Stimulated activated CD4-positive, alpha-beta T cell treated with anti-CD3 and anti-CD28 coated beads, Interleukin-15, amount 100 ng/mL, for 48 hours (primary cell): ENCODE measurements at regions not wholly inside any gene's neighbourhood (a gene's known extent, or its start where the extent isn't known, plus 50 kb on each side); places are given as distances from the start of the nearest gene placed in this dataset.
"Not testable (repeated sequence)": the region's sequence is repeated elsewhere in the genome, so short reads cannot be mapped to it uniquely, and the experiment has no call there.

Experiments used
- DNase-seq, 2 donors: peaks; one replicate each; pipeline ENCODE4 v3.0.0-alpha.2; 2020; ENCODE audit warnings: low read depth in 2 of 2

DNA sequence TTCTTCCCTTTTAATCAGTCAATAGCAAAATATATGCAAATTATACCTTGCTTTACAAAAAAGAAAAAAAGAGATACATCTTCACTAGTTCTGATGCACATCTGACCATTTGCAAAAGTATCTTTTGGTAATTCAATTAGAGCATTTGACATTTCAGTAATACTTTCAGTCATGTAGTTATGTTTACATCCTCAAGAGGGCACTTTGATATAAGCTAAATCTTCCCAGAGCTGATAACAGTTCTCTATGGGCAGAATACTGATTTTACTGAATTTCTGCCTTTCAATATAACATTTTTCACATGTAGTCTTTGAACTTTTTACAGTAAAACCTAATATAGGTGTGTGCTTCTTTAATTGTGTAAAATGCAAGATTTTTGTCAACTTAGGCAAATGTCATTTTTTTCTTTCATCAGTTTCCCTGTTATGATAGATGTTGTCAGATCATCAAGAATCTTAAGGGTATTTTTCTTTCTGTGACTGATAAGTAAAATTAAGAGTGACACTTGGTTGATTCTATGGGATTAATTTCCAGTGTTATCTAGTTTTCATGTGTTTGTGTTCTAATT, 703.5 kb upstream of the SEMA3D start:
- no peak for DNase-seq

DNA sequence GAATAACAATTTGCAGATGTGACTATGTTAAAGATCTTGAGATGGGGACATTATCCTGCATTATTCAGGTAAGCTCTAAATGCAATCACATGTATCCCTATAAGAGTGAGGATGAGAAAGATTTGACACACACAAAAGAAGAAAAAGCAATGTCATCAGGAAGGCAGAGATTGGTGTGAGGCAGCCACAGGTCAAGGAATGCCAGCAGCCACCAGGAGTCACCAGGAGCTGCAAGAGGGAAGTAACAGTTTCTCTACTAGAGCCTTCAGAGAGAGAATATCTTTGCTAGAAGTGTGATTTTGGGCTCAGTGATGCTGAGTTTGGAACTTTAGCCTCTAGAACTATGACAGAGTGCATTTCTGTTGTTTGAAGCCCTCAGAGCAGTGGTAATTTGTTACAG, 700.3 kb upstream of the SEMA3D start:
- DNase-seq, result no peak

DNA sequence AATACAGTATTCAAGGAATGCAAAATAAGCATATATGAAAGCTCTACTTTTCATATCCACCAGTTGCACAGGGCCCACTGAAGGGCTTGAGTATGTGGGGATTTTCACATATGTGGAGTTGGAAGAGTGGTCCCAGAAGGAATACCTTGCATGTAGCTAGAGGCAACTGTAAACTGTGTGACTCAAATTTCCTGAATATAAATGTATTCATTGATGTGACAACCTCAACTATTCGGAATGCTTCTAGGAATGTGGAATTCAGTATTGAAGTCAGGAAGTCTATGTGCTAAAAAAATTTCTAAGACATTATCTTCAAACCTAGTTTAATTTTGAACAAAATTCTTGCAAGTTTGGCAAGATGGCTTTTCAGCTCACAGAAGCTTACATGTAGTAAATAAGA, 695.5 kb upstream of the SEMA3D start:
- DNase-seq, result no peak

DNA sequence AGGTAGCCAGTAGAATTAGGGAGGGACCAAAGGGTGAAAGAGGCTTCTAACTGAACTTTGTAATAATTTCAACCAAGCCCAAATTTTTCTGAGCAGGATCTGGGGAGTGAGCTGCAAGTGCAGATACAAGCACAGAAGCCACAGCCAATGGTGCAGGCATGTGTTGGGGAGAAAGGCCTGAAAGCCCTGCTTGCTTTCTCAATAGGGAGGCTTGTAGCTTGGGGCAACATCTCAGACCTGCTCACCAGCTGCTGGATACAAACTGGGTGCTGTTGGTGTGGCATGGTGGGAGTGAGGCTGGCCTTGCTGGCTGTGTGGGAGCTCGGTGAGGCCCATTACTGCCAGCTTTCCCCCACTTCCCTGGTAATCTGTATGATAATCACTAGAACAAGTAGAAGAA, 688.5 kb upstream of the SEMA3D start:
- DNase-seq, result no peak

DNA sequence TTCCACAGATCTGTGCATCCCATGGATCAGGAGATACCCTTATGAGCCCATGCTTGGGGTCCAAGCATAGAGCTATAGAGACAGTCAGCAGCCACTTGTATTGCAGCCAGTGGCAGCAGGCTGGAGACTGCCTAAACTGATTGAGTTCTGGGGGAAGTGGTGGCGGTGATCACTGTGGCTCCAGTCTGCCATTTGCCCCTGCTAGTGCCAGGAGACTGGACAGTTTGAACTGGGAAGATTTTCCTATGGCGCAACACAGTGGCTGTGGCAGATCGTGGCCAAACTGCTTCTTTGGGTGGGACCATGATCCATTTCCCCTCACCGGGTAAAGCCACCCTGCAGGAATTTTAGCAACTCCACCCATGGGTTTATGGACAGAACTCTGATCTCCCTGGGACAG, 679.7 kb upstream of the SEMA3D start:
- no peak for DNase-seq

DNA sequence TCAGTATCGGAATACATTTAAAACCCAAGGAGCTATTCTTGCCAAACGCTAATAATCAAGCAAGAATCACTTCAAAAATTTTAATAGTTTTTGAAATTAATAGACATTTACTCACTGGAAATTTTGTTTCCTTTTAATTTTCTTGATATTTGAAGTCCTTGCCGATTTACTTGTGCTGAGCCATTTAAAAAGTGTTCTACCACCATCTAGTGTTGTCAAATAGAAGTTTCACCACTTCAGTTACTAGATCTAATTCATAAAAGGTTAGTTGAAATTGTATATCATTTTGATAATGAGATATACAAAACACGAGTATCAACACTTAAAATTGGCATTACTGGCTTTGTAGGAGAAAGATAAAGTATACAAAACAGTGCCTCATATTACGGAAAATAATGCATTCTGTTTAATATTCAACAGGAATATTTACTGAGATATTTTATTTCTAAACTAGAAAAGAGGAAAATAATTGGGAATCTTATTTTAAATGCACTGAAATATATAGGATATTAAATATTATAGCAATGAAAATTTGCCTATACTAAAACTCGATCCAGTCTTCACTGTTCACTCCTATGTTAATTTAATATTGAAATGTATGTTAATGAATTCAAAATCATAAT, 664.8 kb upstream of the SEMA3D start:
- DNase-seq, result no peak

DNA sequence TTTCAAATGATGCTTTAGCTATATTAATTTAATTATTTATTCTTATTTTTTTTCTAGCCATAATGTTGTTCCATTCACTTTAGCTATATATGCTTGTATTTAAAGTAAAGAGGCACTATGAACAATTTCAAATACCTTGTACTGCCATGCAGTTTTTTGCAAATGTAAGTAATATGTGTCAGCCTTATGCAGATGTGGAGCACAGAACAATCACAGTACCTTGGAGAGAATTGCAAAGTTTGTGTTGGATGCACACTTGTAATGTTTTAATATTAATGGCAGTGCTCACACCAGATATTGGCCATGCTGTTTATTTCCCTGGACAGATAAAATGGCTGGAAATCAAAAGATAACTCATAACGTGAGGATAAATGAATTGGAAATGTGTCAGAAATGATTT, 663.5 kb upstream of the SEMA3D start:
- DNase-seq, result no peak

DNA sequence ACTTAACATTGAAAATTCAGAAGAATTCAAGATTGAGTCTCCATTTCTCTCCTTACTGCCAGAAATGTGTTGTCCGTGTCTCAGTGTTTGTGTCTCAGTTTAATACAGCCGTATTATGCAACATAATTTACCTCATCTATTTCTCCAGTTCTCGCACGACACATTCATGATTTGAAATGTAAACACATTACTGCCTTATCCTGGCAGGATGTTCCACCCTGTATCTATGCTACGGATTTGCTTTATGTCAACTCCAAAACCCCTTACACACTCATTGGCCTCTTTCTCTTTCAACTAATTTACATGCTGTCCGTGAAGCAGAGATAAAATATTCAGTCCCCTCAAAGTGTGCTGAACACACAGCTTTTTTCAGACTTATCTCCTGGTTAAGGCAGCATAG, 653.7 kb upstream of the SEMA3D start:
- DNase-seq, result no peak

DNA sequence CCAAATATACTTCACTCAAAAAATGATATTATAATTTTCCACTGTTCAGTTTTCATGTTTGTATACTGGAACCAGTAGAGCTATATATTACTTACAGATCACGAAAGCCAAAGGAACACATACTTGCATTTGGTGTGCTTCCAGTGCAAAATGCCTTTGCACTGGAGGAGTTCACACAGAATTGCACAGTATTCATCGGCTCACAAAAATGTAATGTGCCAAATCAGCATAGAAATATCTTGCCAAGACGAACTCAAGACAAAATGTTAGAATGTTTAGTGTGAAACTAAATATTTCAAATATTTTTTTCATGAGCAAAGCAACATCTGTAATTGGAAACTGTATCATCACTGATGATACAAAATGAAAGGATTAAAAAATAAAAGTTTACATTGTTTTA, 646.2 kb upstream of the SEMA3D start:
- DNase-seq, result no peak

DNA sequence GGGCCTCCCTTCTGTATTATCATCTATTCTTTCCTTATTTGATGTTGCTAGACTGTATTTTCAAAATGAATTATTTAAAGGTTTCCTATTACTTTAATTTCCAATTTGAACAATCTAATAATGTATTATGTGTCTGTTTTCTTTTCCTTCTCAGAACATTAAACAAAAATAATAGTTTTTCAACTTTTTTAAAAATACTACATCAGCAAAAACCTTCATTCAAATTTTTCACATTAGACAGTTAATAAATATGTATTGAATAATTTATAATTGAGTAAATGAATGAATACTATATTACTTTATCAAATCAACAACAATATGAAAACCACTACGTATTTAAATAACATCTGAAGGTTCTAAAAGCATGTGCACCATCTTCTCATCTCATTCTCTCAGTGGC, 644.1 kb upstream of the SEMA3D start:
- DNase-seq, result no peak

DNA sequence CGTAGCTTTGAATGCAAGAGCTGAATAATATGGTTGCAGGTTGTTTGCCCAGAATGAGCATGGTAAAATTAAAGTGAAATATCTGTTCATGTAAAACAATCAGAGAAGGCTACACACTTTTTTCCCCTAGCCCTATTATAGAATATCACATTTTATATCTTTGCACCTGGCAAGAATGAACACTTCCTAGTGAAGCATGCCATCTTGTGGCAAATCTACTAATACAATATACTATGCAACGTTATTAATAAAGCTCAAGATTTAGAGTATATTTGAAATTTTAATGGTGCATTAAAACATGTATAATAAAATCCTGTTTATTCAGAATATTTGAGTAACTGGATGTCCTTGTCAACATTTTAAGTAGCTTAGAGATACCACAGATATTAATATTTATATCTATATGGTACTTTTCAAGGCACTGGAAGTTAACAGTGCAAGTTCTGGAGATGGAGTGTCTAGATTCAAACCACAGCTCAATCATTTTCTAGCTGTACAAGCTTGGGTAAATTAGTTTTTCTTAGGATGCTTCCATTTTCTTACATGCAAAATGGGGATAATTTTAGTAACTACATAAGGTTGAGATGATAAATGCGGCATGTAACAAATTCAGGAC, 643.1 kb upstream of the SEMA3D start:
- no peak for DNase-seq

DNA sequence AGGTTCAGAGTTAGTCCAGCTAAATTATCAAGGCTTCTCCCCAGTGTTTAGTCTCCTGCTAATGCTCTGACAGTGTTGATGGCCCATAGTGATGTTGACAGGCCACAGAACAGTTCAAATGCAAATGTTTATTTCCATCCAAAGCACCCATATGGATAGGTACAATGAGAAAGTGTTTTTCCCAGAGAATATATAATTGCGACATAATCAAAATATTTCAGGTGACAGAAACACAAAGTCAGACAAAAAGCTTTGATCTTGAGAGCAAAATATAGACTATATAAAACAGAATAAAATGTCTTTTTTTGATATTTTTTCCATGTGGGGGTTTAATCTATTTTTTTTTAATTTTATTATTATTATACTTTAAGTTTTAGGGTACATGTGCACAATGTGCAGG, 642.3 kb upstream of the SEMA3D start:
- DNase-seq, result no peak

DNA sequence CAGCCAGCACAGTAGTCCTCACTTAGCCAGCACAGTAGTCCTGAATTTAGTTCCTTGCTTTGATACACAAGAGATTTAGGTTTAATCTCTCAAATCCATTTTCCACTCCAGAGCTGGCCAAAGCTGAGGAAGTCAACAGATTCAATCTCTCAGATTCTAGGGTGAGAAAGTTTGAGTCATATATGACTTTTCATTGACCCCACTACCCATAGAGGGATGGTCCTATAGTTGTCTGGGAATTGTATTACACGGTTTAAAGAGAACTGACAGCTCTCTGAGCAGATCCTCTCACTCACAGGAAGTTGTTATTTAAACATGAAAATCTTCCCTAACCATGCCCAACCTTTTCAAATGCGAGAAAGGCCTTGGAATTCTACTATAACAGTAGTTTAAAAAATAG, 641.8 kb upstream of the SEMA3D start:
- no peak for DNase-seq

DNA sequence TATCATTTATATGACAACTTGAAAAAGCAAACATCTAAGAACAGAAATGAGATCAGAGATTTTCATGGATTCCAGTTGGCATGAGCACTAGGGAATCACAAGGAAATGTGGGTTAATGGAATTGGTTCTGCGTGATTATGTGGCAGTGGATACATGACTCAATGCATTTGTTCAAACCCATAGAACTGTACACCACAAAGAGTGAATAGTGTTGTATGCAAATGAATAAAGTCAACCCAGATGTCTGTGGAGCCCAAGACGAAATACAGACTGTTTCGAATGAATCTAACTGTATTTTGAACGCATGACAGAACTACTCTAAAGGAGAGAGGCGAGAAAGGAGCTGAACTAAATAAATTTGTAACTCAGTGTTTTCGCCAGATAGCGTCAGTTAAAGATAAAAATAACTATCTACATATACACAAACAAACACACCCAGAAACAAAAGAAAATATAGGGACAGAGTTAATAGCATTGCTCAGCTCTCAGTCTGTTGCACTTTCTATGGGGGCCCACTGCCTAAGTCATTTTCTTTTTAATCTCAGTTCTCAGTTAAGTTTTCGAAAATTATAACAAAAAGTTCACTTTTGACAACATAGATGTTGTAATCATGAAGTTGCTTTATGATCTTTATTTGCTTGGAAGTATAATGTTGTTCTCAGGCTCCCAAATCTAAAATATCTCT, 636.7 kb upstream of the SEMA3D start:
- no peak for DNase-seq

DNA sequence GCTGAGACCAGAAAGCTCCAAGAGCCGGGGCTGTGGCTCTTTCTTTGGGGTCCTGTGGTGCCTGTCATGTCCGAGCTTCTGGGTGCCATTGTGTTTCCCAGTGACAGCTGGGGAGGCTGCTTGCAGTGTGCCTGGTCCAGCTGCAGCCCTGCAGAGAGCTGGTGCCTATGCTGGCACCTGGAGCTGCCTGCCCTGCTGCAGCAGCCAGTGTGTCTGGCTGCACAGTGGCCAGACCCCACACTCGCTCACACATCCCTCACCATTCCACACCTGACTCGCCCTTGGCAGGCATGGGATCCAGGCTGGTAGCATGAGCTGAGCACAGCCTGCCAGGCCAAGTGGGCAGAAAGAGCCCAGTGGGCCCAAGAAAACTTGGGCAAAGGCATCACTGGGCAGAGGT, 635.1 kb upstream of the SEMA3D start:
- no peak for DNase-seq

DNA sequence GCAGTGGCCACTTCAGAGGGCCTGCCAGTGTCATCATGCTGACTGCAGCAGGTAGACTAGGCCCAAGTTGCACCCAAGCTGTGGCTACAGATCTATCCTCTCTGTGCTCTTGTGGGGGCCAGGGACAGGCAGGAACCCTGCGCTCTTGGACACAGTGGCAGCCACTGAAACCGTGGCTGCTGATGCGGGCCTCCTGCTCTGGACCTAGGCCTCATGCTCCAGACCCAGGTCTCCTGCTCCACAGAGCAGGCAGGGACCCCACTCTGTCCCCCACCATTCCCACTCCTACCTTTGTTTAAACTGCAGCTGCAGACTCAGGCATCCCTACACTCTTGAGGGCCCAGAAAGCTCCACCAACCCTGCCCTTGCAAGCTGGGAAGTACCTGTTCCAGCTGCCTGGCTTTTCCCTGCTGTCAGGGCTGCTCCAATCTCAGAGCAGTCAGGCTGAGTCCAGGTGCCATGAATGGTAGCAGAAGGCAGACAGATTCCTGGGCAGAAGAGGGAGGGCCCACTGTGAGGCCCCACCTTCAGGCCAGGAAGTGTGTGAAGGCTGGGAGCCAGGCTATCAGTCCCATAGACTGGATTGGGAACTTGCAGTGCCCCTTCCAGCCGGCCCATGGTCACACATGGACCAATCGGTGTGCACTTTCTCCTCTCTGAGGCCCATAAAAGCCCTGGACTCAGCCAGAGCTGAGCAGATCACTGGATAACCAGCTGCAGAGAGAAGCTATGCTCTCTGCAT, 634.0 kb upstream of the SEMA3D start:
- DNase-seq, result no peak

DNA sequence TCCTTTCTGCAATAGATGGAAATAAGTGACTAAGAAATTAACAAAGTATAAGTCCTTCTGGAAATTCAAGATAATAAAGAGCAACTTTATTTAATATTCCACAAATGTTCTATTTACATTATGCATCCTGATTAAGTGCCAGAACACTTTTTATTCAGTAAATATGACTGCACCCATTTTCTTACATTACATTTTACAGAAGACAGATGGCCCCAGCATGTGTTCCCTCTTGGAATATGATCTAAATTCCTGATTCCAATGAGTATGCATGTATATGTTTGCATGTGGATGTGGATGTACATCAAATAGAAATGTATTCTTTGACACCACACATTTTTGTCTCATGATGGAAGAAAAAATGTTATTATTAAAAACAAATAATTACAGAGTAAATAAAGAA, 628.7 kb upstream of the SEMA3D start:
- DNase-seq, result no peak

DNA sequence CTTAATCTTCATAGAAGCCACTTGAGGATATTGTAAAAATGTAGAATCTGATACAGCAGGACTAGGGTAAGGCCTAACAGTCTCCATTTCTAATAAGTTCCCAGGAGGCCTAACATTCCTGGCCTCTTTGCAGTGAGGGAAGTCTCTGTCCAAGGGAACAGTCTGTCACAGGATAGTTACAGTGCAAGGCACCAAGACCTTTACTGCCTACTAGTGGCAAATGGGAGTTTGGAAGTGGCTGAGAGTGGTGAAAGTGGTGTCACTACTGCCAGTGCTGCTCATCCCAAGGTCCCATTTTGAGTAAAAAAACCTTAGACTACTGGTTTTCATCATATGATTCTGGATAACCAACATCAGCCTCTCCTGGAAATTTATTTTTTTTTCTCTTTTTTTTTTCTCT, 619.5 kb upstream of the SEMA3D start:
- no peak for DNase-seq

DNA sequence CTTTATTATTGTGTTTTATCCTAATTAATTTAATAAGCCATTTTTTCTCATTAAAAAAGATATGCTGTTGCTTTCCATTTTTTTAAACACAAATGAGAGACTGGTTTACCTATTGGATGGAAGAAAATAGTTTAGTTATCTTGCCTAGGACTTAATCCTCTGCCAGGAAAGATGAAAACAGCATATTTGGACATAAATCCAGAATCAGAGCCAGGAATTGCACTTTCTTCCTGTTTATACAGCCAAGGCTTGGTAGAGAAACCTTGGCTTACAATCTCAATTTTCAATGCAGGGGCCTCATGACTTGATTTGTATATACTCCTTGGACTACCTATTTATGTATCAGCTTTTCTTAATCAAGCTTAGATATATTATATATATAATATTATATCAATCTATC, 618.8 kb upstream of the SEMA3D start:
- no peak for DNase-seq

DNA sequence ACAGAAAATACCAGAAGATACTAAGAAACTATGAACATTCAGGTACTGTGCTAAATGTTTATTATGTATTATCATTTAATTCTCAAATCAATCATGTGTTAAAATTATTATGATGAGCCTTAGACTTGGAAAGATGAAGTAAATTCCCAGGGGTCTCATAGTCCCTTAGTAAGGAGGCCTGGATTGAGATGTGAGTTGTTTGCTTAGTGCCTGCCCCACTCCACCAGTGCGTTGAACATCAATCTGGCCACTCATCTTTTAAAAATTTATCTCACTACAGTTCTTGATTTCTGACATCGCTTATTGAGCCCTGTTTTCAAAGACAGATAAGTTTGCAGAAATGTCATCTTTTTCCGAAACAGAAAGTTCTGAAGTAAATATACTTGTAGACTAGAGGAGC, 618.4 kb upstream of the SEMA3D start:
- DNase-seq, result no peak

DNA sequence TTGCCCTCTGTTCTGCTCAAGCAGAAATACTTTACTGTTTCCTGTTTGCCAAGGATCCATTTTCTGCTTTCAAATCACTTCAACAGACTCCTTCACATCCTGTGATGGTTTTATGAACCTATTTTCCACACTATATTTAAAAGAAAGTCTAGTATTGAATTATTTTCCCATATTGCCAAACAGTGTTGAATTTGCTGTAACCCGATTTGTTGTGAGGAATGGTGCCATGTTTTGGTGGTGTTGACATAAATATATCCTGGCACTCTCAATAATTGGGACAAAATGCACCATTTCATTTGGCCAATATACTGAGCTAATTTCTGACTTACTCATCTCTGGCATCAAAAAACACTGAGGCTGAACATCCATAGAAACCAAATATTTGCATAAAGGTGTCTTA, 615.4 kb upstream of the SEMA3D start:
- no peak for DNase-seq

DNA sequence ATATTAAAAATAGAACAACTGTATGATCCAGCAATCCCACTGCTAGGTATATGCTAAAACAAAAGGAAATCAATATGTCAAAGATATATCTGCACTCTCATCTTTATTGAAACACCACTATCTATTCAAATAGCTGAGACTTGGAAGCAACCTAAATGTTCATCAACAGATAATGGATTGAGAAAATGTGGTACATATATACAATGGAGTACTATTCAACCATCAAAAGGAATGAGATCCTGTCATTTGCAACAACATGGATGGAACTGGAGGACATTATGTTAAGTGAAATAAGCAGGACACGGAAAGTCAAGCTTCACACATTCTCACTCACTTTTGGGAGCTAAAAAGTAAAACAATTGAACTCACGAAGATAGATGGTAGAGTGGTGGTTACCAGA, 610.1 kb upstream of the SEMA3D start:
- no peak for DNase-seq

DNA sequence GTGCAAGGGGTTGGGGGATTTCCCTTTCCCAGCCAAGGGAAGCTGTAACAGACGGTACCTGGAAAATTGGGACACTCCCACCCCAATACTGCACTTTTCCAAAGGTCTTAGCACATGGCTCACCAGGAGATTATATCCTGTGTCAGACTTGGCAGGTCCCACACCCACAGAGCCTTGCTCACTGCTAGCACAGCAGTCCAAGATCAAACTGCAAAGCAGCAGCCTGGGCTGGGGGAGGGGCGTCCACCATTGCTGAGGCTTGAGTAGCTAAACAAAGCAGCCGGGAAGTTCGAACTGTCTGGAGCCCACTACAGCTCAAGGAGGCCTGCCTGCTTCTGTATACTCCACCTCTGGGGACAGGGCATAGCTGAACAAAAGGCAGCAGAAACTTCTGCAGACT, 604.2 kb upstream of the SEMA3D start:
- not testable (repeated sequence) for DNase-seq
